ENCODE measurements at regions not wholly inside any gene's neighbourhood (a gene's known extent, or its start where the extent isn't known, plus 50 kb on each side); places are given as distances from the start of the nearest gene placed in this dataset.
A peak's percentile ranks its signal among the peaks of the same experiment; 100 is the strongest.
"Not testable (repeated sequence)": the region's sequence is repeated elsewhere in the genome, so short reads cannot be mapped to it uniquely, and the experiment has no call there.

DNA sequence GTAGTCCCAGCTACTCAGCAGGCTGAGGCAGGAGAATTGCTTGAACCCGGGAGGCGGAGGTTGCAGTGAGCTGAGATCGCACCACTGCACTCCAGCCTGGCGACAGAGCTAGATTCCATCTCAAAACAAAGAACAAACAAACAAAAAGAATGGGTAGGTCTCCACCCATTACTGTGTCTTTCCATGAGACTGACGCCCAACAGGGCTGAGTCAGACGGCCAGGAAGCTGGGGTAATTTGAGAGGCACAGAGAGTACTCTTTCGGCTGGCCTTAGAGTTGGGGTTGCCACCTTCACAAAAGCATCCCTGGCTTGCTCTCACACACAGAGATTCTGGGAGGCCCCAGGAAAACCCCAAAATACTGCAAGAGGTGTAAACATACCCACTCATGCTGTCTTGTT is 72.0 kb upstream of the DHRSX start:
- no peak for FAIRE-seq
- no peak for DNase-seq (ENCODE audit: low spot score)

DNA sequence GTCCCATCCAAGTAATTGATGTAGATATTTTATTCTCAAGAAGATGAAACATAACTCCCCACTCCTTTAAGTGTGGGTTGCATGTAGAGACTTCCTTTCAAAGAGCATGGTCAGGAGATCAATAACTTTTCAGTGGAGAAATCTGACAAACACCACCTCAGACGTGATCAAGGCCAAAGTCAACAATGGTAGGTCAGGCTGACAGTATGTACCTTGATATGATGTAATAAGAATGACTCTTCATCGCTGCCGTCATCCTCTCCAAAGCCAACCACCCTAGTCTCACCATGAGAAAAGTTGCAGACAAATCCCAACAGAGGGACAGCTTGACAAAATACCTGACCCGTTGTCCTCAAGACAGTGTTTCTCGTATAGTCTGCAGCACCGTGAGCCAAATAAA is 67.3 kb upstream of the DHRSX start:
- FAIRE-seq = no peak
- no peak for DNase-seq (ENCODE audit: low spot score)

DNA sequence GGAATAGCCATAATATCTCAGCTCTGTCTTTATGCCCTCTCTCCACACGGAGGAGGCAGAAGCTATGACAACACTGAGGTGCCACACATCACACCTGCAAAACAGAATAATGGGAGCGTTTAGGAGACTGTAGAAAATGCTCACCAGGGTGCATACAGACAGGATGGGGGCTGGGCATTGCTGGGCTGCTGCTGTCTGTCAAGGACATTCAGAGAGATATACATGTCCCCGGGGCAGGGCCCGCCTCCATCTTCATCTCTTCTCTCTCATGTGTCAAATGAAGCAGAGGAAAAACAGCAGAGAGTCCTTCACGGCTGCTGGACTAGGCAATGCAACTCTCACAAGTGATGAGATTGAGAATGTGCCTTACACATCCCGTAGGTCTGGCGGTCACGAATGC is 65.3 kb upstream of the DHRSX start:
- FAIRE-seq (no peak), DNase-seq (ENCODE audit: low spot score) (no peak)

DNA sequence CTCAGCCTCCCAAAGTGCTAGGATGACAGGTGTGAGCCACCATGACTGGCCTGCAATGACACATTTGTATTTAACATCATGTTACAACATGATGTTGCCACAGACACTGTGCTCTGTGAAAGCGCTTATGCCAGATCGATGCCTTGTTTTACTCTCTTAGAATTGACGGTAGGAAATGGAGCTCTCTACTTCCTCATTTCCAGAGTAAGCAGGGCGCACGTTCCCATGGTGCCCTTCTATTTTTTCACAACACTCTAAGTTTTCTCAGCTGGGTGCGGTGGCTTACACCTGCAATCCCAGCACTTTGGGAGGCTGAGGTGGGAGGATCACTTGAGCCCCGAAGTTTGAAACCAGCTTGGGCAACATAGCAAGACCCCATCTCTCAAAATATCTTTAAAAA is 60.7 kb upstream of the DHRSX start:
- no peak for DNase-seq (ENCODE audit: low spot score)
- no peak for FAIRE-seq

DNA sequence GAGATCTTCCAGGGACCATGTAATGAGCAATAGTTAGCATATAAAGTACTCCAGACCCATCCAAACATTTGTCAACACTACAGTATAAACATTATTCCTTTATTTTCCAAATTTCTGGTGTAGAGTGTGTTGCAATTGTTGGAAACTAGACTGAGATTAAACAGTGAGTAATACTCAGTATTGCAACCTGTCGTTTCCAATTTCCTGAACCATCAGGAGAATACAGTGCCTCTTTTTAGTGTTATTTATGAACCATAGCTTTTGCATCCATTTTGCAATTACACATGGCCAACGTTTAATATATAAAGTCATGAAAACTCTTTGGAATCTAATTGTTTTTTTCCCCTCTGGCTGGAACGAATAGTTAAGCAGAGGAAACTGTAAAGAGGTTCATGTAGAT is 58.3 kb upstream of the DHRSX start:
- DNase-seq (ENCODE audit: low spot score) = no peak
- no peak for FAIRE-seq

DNA sequence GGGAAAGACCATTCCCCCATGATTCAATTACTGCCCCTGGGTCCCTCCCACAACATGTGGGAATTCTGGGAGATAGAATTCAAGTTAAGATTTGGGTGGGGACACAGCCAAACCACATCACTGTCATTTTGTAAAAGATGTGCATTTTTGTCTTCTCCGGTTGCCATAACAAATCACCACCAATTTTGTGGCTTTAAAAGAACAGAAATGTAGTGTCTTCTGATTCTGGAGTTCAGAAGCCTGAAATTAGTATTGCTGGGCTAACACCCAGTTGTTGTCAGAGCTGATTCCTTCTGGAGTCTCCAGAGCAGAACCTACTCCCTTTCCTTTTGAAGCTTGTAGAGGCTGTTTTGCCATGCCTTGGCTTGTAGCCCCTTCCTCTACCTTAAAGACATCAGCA is 54.1 kb upstream of the DHRSX start:
- FAIRE-seq (no peak), DNase-seq (ENCODE audit: low spot score) (no peak)

DNA sequence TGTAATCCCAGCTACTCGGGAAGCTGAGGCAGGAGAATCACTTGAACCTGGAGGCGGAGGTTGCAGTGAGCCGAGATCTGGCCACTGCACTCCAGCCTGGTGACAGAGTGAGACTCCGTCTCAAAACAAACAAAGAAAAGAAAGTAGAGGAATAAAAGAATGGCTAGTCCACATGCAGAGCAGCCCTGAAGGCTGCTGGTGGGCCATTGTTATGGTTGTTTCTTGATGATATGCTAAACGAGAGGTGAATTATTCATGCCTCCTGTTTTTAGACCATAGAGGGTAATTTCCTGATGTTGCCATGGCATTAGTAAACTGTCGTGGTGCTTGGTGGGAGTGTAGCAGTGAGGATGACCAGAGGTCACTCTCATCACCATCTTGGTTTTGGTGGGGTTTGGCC is 53.3 kb upstream of the DHRSX start:
- FAIRE-seq; DNase-seq (ENCODE audit: low spot score): not testable (repeated sequence)

DNA sequence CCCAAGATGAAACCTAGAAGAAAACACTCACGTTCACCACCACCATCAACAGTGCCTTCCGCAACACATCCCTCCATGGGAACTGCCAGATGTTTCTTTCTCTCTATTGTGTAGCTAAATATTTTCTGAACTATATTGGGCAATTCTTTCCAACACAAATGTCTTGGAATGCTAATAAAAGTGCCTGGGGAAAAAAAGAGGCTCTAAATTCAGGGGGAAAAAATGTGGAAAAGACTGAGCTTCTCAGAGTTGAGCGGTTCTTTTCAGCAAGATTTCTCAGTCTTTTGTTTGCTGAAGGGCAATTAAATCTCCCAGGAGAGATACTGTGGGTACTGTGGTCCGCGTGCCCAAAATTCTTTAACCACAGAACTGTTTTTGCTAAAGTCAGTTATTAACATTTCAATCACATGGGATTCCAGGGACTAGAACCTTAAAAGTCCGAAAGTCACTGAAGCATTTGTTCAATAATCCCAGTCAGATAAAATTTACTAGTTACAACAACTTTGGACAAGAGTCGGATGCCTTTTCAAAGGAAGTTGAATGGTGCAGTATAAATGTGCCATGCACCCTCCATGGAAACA is 51.9 kb upstream of the DHRSX start:
- DNase-seq (ENCODE audit: low spot score) (peak; percentile 63), FAIRE-seq (peak; percentile 81)

DNA sequence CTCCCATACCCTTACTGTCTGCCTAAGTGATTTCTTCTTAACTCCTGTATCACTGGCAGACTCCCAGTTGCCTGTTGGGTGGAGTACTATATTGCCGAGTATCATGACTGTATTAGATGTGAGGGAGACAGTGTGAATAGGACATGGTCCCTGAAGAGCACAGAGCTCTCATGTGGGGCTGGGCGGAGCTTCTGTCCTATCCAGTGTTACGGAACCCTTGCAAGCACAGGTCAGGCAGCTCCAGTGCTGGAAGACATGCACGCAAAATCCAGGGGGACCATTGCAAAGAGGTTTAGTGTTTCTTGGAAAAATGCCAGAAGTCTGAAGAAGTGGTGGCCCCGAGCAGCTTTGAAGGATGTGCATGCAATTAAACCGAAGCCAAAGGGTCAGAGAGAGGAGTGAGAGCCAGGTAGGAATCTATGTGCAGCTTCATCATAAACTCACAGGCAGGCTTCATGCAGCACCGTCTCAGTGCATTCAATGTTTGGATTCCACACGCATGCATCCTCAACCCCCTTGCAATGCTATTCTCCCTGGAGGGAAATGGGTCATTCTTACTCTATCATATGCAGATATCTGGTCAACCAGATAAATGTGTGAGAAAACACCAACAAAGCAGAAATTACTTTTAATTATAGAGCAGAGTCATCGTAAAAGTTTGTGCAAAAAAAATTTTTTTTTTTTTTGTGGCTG is 49.7 kb upstream of the DHRSX start:
- FAIRE-seq (no peak), DNase-seq (ENCODE audit: low spot score) (no peak)

Measured in RCC 7860 (cell line).